ENCODE measurements at regions not wholly inside any gene's neighbourhood (a gene's known extent, or its start where the extent isn't known, plus 50 kb on each side); places are given as distances from the start of the nearest gene placed in this dataset.

- no peak for DNase-seq
- H3K4me3 Mint-ChIP-seq, result no peak overlapping the region
- no peak overlapping the region for H3K27ac Mint-ChIP-seq
- no peaks in the 10 kb centered on the region for H3K4me1 Mint-ChIP-seq
- H3K27me3 Mint-ChIP-seq, result no peaks in the 10 kb centered on the region
- H3K9me3 Mint-ChIP-seq, result no peaks in the 10 kb centered on the region
- H3K36me3 Mint-ChIP-seq, result no peaks in the 10 kb centered on the region
Observed at GRCh38 chr2:103285354-103285753, 523.5 kb downstream of the TMEM182 start.

- Mint-ChIP-seq H3K4me1 (no peaks in the 10 kb centered on the region), H3K27ac (no peak overlapping the region), H3K27me3 (no peaks in the 10 kb centered on the region), H3K36me3 (no peaks in the 10 kb centered on the region), H3K4me3 (no peak overlapping the region), H3K9me3 (no peaks in the 10 kb centered on the region)
- DNase-seq, result no peak
Observed at GRCh38 chr2:103287746-103288145, 525.9 kb downstream of the TMEM182 start.

- DNase-seq, result no peak
- peaks cover 8% of the 10 kb centered on the region for H3K27me3 Mint-ChIP-seq
- no peaks in the 10 kb centered on the region for H3K9me3 Mint-ChIP-seq
- H3K36me3 Mint-ChIP-seq, result no peaks in the 10 kb centered on the region
- no peak overlapping the region for H3K27ac Mint-ChIP-seq
- H3K4me1 Mint-ChIP-seq, result no peaks in the 10 kb centered on the region
- H3K4me3 Mint-ChIP-seq, result no peak overlapping the region
Observed at GRCh38 chr2:103288696-103289095, 526.9 kb downstream of the TMEM182 start.

GRCh38 chr2:103289105-103289725, 527.4 kb downstream of the TMEM182 start:
- Mint-ChIP-seq H3K27me3 (peaks cover 8% of the 10 kb centered on the region), H3K27ac (no peak overlapping the region), H3K4me1 (no peaks in the 10 kb centered on the region), H3K9me3 (no peaks in the 10 kb centered on the region), H3K4me3 (no peak overlapping the region), H3K36me3 (no peaks in the 10 kb centered on the region)
- DNase-seq, result no peak

- no peak overlapping the region for H3K27ac Mint-ChIP-seq
- H3K27me3 Mint-ChIP-seq, result peaks cover 8% of the 10 kb centered on the region
- H3K9me3 Mint-ChIP-seq, result no peaks in the 10 kb centered on the region
- no peak overlapping the region for H3K4me3 Mint-ChIP-seq
- no peaks in the 10 kb centered on the region for H3K36me3 Mint-ChIP-seq
- DNase-seq, result no peak
- no peaks in the 10 kb centered on the region for H3K4me1 Mint-ChIP-seq
Observed at GRCh38 chr2:103292573-103292972, 530.7 kb downstream of the TMEM182 start.

GRCh38 chr2:103293067-103293741, 531.4 kb downstream of the TMEM182 start:
- no peak for DNase-seq
- Mint-ChIP-seq H3K4me1 (no peaks in the 10 kb centered on the region), H3K27me3 (peaks cover 8% of the 10 kb centered on the region), H3K27ac (no peak overlapping the region), H3K9me3 (no peaks in the 10 kb centered on the region), H3K4me3 (no peak overlapping the region), H3K36me3 (no peaks in the 10 kb centered on the region)

GRCh38 chr2:103293742-103294077, 531.9 kb downstream of the TMEM182 start:
- Mint-ChIP-seq H3K9me3 (no peaks in the 10 kb centered on the region), H3K4me3 (no peak overlapping the region), H3K27me3 (peaks cover 8% of the 10 kb centered on the region), H3K36me3 (no peaks in the 10 kb centered on the region), H3K27ac (no peak overlapping the region), H3K4me1 (no peaks in the 10 kb centered on the region)
- DNase-seq, result no peak

- H3K36me3 Mint-ChIP-seq, result no peaks in the 10 kb centered on the region
- no peak overlapping the region for H3K27ac Mint-ChIP-seq
- DNase-seq, result no peak
- H3K4me1 Mint-ChIP-seq, result no peaks in the 10 kb centered on the region
- no peaks in the 10 kb centered on the region for H3K9me3 Mint-ChIP-seq
- H3K27me3 Mint-ChIP-seq, result peaks cover 8% of the 10 kb centered on the region
- no peak overlapping the region for H3K4me3 Mint-ChIP-seq
Observed at GRCh38 chr2:103294420-103294819, 532.6 kb downstream of the TMEM182 start.

GRCh38 chr2:103295591-103295990, 533.8 kb downstream of the TMEM182 start:
- no peak overlapping the region for H3K4me3 Mint-ChIP-seq
- DNase-seq, result no peak
- no peaks in the 10 kb centered on the region for H3K36me3 Mint-ChIP-seq
- no peak overlapping the region for H3K27ac Mint-ChIP-seq
- peaks cover 1% of the 10 kb centered on the region for H3K9me3 Mint-ChIP-seq
- peaks cover 8% of the 10 kb centered on the region for H3K27me3 Mint-ChIP-seq
- no peaks in the 10 kb centered on the region for H3K4me1 Mint-ChIP-seq

GRCh38 chr2:103324671-103325070, 562.8 kb downstream of the TMEM182 start:
- Mint-ChIP-seq H3K27ac (no peak overlapping the region), H3K4me3 (no peak overlapping the region), H3K4me1 (no peaks in the 10 kb centered on the region), H3K36me3 (no peaks in the 10 kb centered on the region), H3K9me3 (peaks cover 1% of the 10 kb centered on the region), H3K27me3 (no peaks in the 10 kb centered on the region)
- DNase-seq, result no peak

GRCh38 chr2:103327386-103327785, 565.6 kb downstream of the TMEM182 start:
- DNase-seq, result no peak
- H3K36me3 Mint-ChIP-seq, result no peaks in the 10 kb centered on the region
- H3K27ac Mint-ChIP-seq, result no peak overlapping the region
- H3K9me3 Mint-ChIP-seq, result peaks cover 1% of the 10 kb centered on the region
- H3K4me1 Mint-ChIP-seq, result no peaks in the 10 kb centered on the region
- H3K4me3 Mint-ChIP-seq, result no peak overlapping the region
- H3K27me3 Mint-ChIP-seq, result no peaks in the 10 kb centered on the region

- no peaks in the 10 kb centered on the region for H3K36me3 Mint-ChIP-seq
- no peak for DNase-seq
- peaks cover 1% of the 10 kb centered on the region for H3K9me3 Mint-ChIP-seq
- no peaks in the 10 kb centered on the region for H3K4me1 Mint-ChIP-seq
- H3K27ac Mint-ChIP-seq, result no peak overlapping the region
- H3K4me3 Mint-ChIP-seq, result no peak overlapping the region
- H3K27me3 Mint-ChIP-seq, result no peaks in the 10 kb centered on the region
Observed at GRCh38 chr2:103327966-103328365, 566.1 kb downstream of the TMEM182 start.

GRCh38 chr2:103335403-103335802, 573.6 kb downstream of the TMEM182 start:
- no peak overlapping the region for H3K4me3 Mint-ChIP-seq
- no peaks in the 10 kb centered on the region for H3K4me1 Mint-ChIP-seq
- DNase-seq, result no peak
- H3K27ac Mint-ChIP-seq, result no peak overlapping the region
- no peaks in the 10 kb centered on the region for H3K36me3 Mint-ChIP-seq
- H3K27me3 Mint-ChIP-seq, result no peaks in the 10 kb centered on the region
- peaks cover 5% of the 10 kb centered on the region for H3K9me3 Mint-ChIP-seq

- Mint-ChIP-seq H3K4me3 (no peak overlapping the region), H3K27ac (no peak overlapping the region), H3K36me3 (no peaks in the 10 kb centered on the region), H3K27me3 (no peaks in the 10 kb centered on the region), H3K9me3 (peaks cover 5% of the 10 kb centered on the region), H3K4me1 (no peaks in the 10 kb centered on the region)
- DNase-seq, result no peak
Observed at GRCh38 chr2:103338819-103339218, 577.0 kb downstream of the TMEM182 start.

GRCh38 chr2:103346780-103347179, 584.9 kb downstream of the TMEM182 start:
- H3K4me3 Mint-ChIP-seq, result no peak overlapping the region
- H3K4me1 Mint-ChIP-seq, result no peaks in the 10 kb centered on the region
- H3K36me3 Mint-ChIP-seq, result no peaks in the 10 kb centered on the region
- H3K27ac Mint-ChIP-seq, result no peak overlapping the region
- no peak for DNase-seq
- H3K9me3 Mint-ChIP-seq, result peaks cover 9% of the 10 kb centered on the region
- H3K27me3 Mint-ChIP-seq, result no peaks in the 10 kb centered on the region

- H3K27me3 Mint-ChIP-seq, result no peaks in the 10 kb centered on the region
- H3K27ac Mint-ChIP-seq, result no peak overlapping the region
- DNase-seq, result no peak
- H3K4me1 Mint-ChIP-seq, result no peaks in the 10 kb centered on the region
- H3K9me3 Mint-ChIP-seq, result peaks cover 1% of the 10 kb centered on the region
- H3K4me3 Mint-ChIP-seq, result no peak overlapping the region
- H3K36me3 Mint-ChIP-seq, result no peaks in the 10 kb centered on the region
Observed at GRCh38 chr2:103353774-103354173, 591.9 kb downstream of the TMEM182 start.
